ENCODE measurements at regions not wholly inside any gene's neighbourhood (a gene's known extent, or its start where the extent isn't known, plus 50 kb on each side); places are given as distances from the start of the nearest gene placed in this dataset.

DNA sequence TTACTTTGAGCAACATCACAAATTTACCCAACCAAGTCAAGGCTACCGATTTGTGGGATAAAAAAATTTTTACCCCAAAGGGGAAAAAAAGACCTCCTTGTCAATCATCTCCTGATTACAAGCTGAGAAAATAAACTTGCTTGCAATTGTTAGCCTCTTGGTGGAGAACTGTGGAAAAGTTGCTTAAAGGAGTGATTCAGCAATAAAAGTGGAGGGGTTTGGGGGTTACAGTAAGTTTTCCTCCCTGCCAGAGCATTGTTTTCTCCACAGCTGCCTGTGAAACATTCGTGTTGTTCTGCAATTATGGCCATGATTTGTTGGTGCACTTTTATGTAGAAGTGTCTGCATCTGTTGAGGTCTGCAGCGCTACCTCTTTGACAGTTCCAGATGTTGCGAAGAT is 82.6 kb downstream of the EN1 start:
- Mint-ChIP-seq H3K27me3 (ENCODE audit: low read depth, unreplicated experiment) (peaks cover 70% of the 10 kb centered on the region), H3K4me1 (ENCODE audit: low read depth, unreplicated experiment) (no peaks in the 10 kb centered on the region), H3K9me3 (ENCODE audit: unreplicated experiment) (no peaks in the 10 kb centered on the region), H3K36me3 (ENCODE audit: low read depth, unreplicated experiment) (no peaks in the 10 kb centered on the region), H3K27ac (ENCODE audit: unreplicated experiment) (no peak overlapping the region), H3K4me3 (ENCODE audit: unreplicated experiment) (no peak overlapping the region)
- DNase-seq (ENCODE audit: low read depth) (no peak), FAIRE-seq (no peak)
- Histone ChIP-seq H3K9me3 (ENCODE audit: insufficient read depth, low read depth, low read length) (no peaks in the 10 kb centered on the region), H4K20me1 (ENCODE audit: insufficient read depth, low read length) (no peaks in the 10 kb centered on the region), H3K9ac (ENCODE audit: low read length) (no peak overlapping the region), H3K4me1 (ENCODE audit: insufficient read depth, low read length) (no peaks in the 10 kb centered on the region), H3K36me3 (ENCODE audit: insufficient read depth, low read length) (no peaks in the 10 kb centered on the region), H3K4me2 (ENCODE audit: low read length) (no peak overlapping the region), H3K4me3 (ENCODE audit: insufficient read depth, low read depth, low read length) (no peak overlapping the region), H2AFZ (ENCODE audit: low read depth, low read length) (no peak overlapping the region), H3K27me3 (ENCODE audit: insufficient read depth, low read length) (peaks cover 8% of the 10 kb centered on the region), H3K79me2 (ENCODE audit: insufficient read depth, low read length) (no peaks in the 10 kb centered on the region), H3K27ac (ENCODE audit: low read depth, low read length) (no peak overlapping the region)
- TF ChIP-seq, protein P1, sequence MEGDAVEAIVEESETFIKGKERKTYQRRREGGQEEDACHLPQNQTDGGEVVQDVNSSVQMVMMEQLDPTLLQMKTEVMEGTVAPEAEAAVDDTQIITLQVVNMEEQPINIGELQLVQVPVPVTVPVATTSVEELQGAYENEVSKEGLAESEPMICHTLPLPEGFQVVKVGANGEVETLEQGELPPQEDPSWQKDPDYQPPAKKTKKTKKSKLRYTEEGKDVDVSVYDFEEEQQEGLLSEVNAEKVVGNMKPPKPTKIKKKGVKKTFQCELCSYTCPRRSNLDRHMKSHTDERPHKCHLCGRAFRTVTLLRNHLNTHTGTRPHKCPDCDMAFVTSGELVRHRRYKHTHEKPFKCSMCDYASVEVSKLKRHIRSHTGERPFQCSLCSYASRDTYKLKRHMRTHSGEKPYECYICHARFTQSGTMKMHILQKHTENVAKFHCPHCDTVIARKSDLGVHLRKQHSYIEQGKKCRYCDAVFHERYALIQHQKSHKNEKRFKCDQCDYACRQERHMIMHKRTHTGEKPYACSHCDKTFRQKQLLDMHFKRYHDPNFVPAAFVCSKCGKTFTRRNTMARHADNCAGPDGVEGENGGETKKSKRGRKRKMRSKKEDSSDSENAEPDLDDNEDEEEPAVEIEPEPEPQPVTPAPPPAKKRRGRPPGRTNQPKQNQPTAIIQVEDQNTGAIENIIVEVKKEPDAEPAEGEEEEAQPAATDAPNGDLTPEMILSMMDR (IDR thresholded peaks at IDR 0.05; ENCODE audit: insufficient read depth, low read depth, low read length), result no peak
- TF ChIP-seq EZH2 (IDR thresholded peaks at IDR 0.05; ENCODE audit: insufficient read depth, low read length), result no peak

DNA sequence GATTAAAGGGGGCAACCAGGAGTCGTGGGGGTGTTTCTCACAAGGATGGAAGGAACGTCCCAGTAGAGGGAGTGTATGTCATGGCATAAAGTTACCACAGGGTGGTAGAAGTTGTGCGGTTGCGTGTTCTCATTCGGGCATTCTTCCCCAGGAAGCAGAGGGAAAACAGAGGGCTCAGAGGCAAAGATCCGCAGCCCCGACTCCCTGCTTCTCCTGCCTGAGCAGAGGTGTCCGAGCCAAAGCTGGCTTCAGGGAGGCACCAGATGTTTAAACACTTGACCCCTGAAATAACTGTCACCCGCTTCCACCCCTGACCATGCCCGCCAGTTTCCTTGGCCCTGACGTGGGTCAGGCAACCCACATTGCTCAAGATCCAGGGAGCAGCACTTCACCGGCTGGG is 83.7 kb downstream of the EN1 start:
- H3K9me3 Mint-ChIP-seq (ENCODE audit: unreplicated experiment), result no peaks in the 10 kb centered on the region
- H3K9ac ChIP-seq (ENCODE audit: low read length), result no peak overlapping the region

DNA sequence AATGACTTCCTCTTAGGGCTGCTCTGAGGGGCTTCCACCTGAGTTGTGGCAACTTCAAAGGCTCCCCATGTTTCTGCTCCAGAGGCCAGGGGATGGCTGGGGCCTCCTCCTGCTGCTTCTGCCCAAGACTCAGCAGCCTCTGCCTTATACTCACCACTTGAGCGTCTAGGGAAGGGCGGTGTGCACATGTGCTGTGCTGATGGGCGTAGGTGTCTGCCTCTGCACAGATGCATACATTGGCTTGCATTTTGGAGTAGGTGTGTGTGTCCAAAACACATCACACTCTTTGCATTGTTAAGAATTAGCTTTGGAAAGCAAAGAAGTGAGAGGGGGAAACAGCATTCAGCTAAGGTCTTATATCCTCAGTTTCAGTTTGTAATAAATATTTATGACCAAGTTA is 85.2 kb downstream of the EN1 start:
- no peak overlapping the region for H3K4me3 ChIP-seq (ENCODE audit: insufficient read depth, low read depth, low read length)
- H3K79me2 ChIP-seq (ENCODE audit: insufficient read depth, low read length), result no peaks in the 10 kb centered on the region
- H3K4me1 ChIP-seq (ENCODE audit: insufficient read depth, low read length), result no peaks in the 10 kb centered on the region
- no peak overlapping the region for H2AFZ ChIP-seq (ENCODE audit: low read depth, low read length)
- no peaks in the 10 kb centered on the region for H3K9me3 ChIP-seq (ENCODE audit: insufficient read depth, low read depth, low read length)
- no peak overlapping the region for H3K27ac ChIP-seq (ENCODE audit: low read depth, low read length)
- FAIRE-seq (no peak), DNase-seq (ENCODE audit: low read depth) (no peak)
- no peaks in the 10 kb centered on the region for H4K20me1 ChIP-seq (ENCODE audit: insufficient read depth, low read length)
- no peak overlapping the region for H3K27ac Mint-ChIP-seq (ENCODE audit: unreplicated experiment)
- no peak overlapping the region for H3K4me2 ChIP-seq (ENCODE audit: low read length)
- TF ChIP-seq EZH2 (IDR thresholded peaks at IDR 0.05; ENCODE audit: insufficient read depth, low read length), result no peak
- TF ChIP-seq, protein P1 (IDR thresholded peaks at IDR 0.05; ENCODE audit: insufficient read depth, low read depth, low read length), result no peak
- H3K27me3 ChIP-seq (ENCODE audit: insufficient read depth, low read length), result peaks cover 7% of the 10 kb centered on the region
- H3K36me3 Mint-ChIP-seq (ENCODE audit: low read depth, unreplicated experiment), result peaks cover 1% of the 10 kb centered on the region
- no peaks in the 10 kb centered on the region for H3K9me3 Mint-ChIP-seq (ENCODE audit: unreplicated experiment)
- no peak overlapping the region for H3K4me3 Mint-ChIP-seq (ENCODE audit: unreplicated experiment)
- no peaks in the 10 kb centered on the region for H3K4me1 Mint-ChIP-seq (ENCODE audit: low read depth, unreplicated experiment)
- peaks cover 72% of the 10 kb centered on the region for H3K27me3 Mint-ChIP-seq (ENCODE audit: low read depth, unreplicated experiment)
- no peaks in the 10 kb centered on the region for H3K36me3 ChIP-seq (ENCODE audit: insufficient read depth, low read length)
- no peak overlapping the region for H3K9ac ChIP-seq (ENCODE audit: low read length)

More for the DNA sequence above, 83.7 kb downstream of the EN1 start:
- Mint-ChIP-seq H3K36me3 (ENCODE audit: low read depth, unreplicated experiment) (no peaks in the 10 kb centered on the region), H3K4me3 (ENCODE audit: unreplicated experiment) (no peak overlapping the region), H3K27ac (ENCODE audit: unreplicated experiment) (no peak overlapping the region), H3K4me1 (ENCODE audit: low read depth, unreplicated experiment) (no peaks in the 10 kb centered on the region), H3K27me3 (ENCODE audit: low read depth, unreplicated experiment) (peaks cover 71% of the 10 kb centered on the region)
- Histone ChIP-seq H3K79me2 (ENCODE audit: insufficient read depth, low read length) (no peaks in the 10 kb centered on the region), H2AFZ (ENCODE audit: low read depth, low read length) (peak overlapping the region; percentile 15), H3K36me3 (ENCODE audit: insufficient read depth, low read length) (no peaks in the 10 kb centered on the region), H3K4me1 (ENCODE audit: insufficient read depth, low read length) (no peaks in the 10 kb centered on the region), H3K9me3 (ENCODE audit: insufficient read depth, low read depth, low read length) (no peaks in the 10 kb centered on the region), H3K27ac (ENCODE audit: low read depth, low read length) (no peak overlapping the region), H4K20me1 (ENCODE audit: insufficient read depth, low read length) (no peaks in the 10 kb centered on the region), H3K4me2 (ENCODE audit: low read length) (no peak overlapping the region), H3K27me3 (ENCODE audit: insufficient read depth, low read length) (peaks cover 8% of the 10 kb centered on the region), H3K4me3 (ENCODE audit: insufficient read depth, low read depth, low read length) (no peak overlapping the region)
- TF ChIP-seq, protein P1 (IDR thresholded peaks at IDR 0.05; ENCODE audit: insufficient read depth, low read depth, low read length), result peak; percentile 7
- TF ChIP-seq EZH2 (IDR thresholded peaks at IDR 0.05; ENCODE audit: insufficient read depth, low read length), result no peak
- DNase-seq (ENCODE audit: low read depth) (peak; percentile 20), FAIRE-seq (peak; percentile 73)
